ENCODE measurements at regions not wholly inside any gene's neighbourhood (a gene's known extent, or its start where the extent isn't known, plus 50 kb on each side); places are given as distances from the start of the nearest gene placed in this dataset.

- H3K4me3 ChIP-seq (replicated peaks; ENCODE audit: low read depth, low read length): no peak overlapping the region
- no peak for TF ChIP-seq CTCF (IDR thresholded peaks at IDR 0.05; ENCODE audit: low read length, missing control alignments)
- no peak for DNase-seq (ENCODE audit: low read depth)
Measured at GRCh38 chr4:178349601-178350000, 907.4 kb upstream of the AGA start.

- H3K4me3 ChIP-seq (replicated peaks; ENCODE audit: low read depth, low read length): no peak overlapping the region
- no peak for TF ChIP-seq CTCF (IDR thresholded peaks at IDR 0.05; ENCODE audit: low read length, missing control alignments)
- no peak for DNase-seq (ENCODE audit: low read depth)
Measured at GRCh38 chr4:178351185-178351584, 908.9 kb upstream of the AGA start.

- no peak overlapping the region for H3K4me3 ChIP-seq (replicated peaks; ENCODE audit: low read depth, low read length)
- TF ChIP-seq CTCF (IDR thresholded peaks at IDR 0.05; ENCODE audit: low read length, missing control alignments): no peak
- no peak for DNase-seq (ENCODE audit: low read depth)
Measured at GRCh38 chr4:178356725-178357124, 914.5 kb upstream of the AGA start.

- TF ChIP-seq CTCF (IDR thresholded peaks at IDR 0.05; ENCODE audit: low read length, missing control alignments): no peak
- no peak overlapping the region for H3K4me3 ChIP-seq (replicated peaks; ENCODE audit: low read depth, low read length)
- DNase-seq (ENCODE audit: low read depth): no peak
Measured at GRCh38 chr4:178385481-178385880, 943.2 kb upstream of the AGA start.

- TF ChIP-seq CTCF (IDR thresholded peaks at IDR 0.05; ENCODE audit: low read length, missing control alignments): no peak
- no peak for DNase-seq (ENCODE audit: low read depth)
- H3K4me3 ChIP-seq (replicated peaks; ENCODE audit: low read depth, low read length): no peak overlapping the region
Measured at GRCh38 chr4:178387756-178388155, 945.5 kb upstream of the AGA start.

GRCh38 chr4:178395798-178396197, 953.6 kb upstream of the AGA start:
- no peak overlapping the region for H3K4me3 ChIP-seq (replicated peaks; ENCODE audit: low read depth, low read length)
- DNase-seq (ENCODE audit: low read depth): no peak
- no peak for TF ChIP-seq CTCF (IDR thresholded peaks at IDR 0.05; ENCODE audit: low read length, missing control alignments)

GRCh38 chr4:178412455-178412854, 970.2 kb upstream of the AGA start:
- no peak overlapping the region for H3K4me3 ChIP-seq (replicated peaks; ENCODE audit: low read depth, low read length)
- no peak for TF ChIP-seq CTCF (IDR thresholded peaks at IDR 0.05; ENCODE audit: low read length, missing control alignments)
- DNase-seq (ENCODE audit: low read depth): no peak
